ENCODE measurements at regions not wholly inside any gene's neighbourhood (a gene's known extent, or its start where the extent isn't known, plus 50 kb on each side); places are given as distances from the start of the nearest gene placed in this dataset.

- Histone ChIP-seq H4K91ac (ENCODE audit: insufficient read length, low read depth, low read length) (no peak overlapping the region), H3K79me2 (ENCODE audit: insufficient read depth, low read length) (no peaks in the 10 kb centered on the region), H2BK12ac (ENCODE audit: insufficient read length, low read depth, low read length) (no peak overlapping the region), H3K23ac (ENCODE audit: insufficient read length, low read depth, low read length) (no peak overlapping the region), H2BK5ac (ENCODE audit: insufficient read length, low read length) (no peak overlapping the region), H3K4me1 (ENCODE audit: insufficient read depth, low read length) (peaks cover 2% of the 10 kb centered on the region; the same call in 1 of the 2 replicates), H3K18ac (ENCODE audit: insufficient read length, low read depth, low read length) (no peak overlapping the region), H2BK20ac (ENCODE audit: low read depth, low read length, poor library complexity, severe bottlenecking) (no peak overlapping the region), H3T11ph (ENCODE audit: low read length) (no peak overlapping the region), H2BK15ac (ENCODE audit: low read depth, low read length) (no peak overlapping the region), H3K9me3 (ENCODE audit: control insufficient read depth, low read depth, low read length) (no peaks in the 10 kb centered on the region), H3K4ac (ENCODE audit: low read depth, low read length) (no peak overlapping the region), H4K20me1 (ENCODE audit: control insufficient read depth, insufficient read depth, insufficient read length) (peaks cover 4% of the 10 kb centered on the region), H3K14ac (ENCODE audit: insufficient read depth, low read length) (no peak overlapping the region), H2AK5ac (ENCODE audit: insufficient read length, low read length) (no peak overlapping the region), H4K5ac (ENCODE audit: insufficient read length, low read depth, low read length) (no peak overlapping the region), H2BK120ac (ENCODE audit: low read depth, low read length, poor library complexity, severe bottlenecking) (no peak overlapping the region), H3K56ac (ENCODE audit: insufficient read length, low read depth, low read length) (no peak overlapping the region), H3K27me3 (ENCODE audit: insufficient read depth, low read length) (no peaks in the 10 kb centered on the region), H3K23me2 (ENCODE audit: insufficient read length, low read depth, low read length, poor library complexity, severe bottlenecking) (no peaks in the 10 kb centered on the region), H4K8ac (replicated peaks; ENCODE audit: insufficient read length, low read depth, low read length) (no peak overlapping the region), H3K4me2 (ENCODE audit: insufficient read depth, insufficient read length, low read length) (no peak overlapping the region), H2AFZ (ENCODE audit: low read length) (no peak overlapping the region), H3K9ac (ENCODE audit: extremely low read depth, insufficient read length, low read length) (no peak overlapping the region), H3K27ac (ENCODE audit: insufficient read length, low read depth, low read length) (no peak overlapping the region), H3K79me1 (ENCODE audit: insufficient read depth, low read depth, low read length, poor library complexity, severe bottlenecking) (no peaks in the 10 kb centered on the region)
- DNase-seq = no peak
- Mint-ChIP-seq H3K36me3 (ENCODE audit: insufficient read depth in 1 of 3, low read depth in 3 of 3) (no peaks in the 10 kb centered on the region), H3K27ac (no peak overlapping the region), H3K27me3 (ENCODE audit: low read depth) (no peaks in the 10 kb centered on the region), H3K4me1 (peaks cover 13 to 14% of the 10 kb centered on the region in 2 experiments), H3K9me3 (no peaks in the 10 kb centered on the region), H3K4me3 (no peak overlapping the region)
- WGBS (ENCODE audit: extremely low coverage, insufficient read length, low lambda C conversion rate) = no CpG with 5 or more reads among the region's 7 CpGs
- TF ChIP-seq, protein P1, sequence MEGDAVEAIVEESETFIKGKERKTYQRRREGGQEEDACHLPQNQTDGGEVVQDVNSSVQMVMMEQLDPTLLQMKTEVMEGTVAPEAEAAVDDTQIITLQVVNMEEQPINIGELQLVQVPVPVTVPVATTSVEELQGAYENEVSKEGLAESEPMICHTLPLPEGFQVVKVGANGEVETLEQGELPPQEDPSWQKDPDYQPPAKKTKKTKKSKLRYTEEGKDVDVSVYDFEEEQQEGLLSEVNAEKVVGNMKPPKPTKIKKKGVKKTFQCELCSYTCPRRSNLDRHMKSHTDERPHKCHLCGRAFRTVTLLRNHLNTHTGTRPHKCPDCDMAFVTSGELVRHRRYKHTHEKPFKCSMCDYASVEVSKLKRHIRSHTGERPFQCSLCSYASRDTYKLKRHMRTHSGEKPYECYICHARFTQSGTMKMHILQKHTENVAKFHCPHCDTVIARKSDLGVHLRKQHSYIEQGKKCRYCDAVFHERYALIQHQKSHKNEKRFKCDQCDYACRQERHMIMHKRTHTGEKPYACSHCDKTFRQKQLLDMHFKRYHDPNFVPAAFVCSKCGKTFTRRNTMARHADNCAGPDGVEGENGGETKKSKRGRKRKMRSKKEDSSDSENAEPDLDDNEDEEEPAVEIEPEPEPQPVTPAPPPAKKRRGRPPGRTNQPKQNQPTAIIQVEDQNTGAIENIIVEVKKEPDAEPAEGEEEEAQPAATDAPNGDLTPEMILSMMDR (conservative IDR thresholded peaks at IDR 0.05) = no peak
These were observed 104.4 kb upstream of the LSM14A start for GRCh38 chr19:34067861-34068271.

Measured in H9 (cell line).